Upper lobe of left lung (tissue), 4 donors: ENCODE measurements at regions not wholly inside any gene's neighbourhood (a gene's known extent, or its start where the extent isn't known, plus 50 kb on each side); places are given as distances from the start of the nearest gene placed in this dataset.

Experiments used
- POLR2AphosphoS5 ChIP-seq, 2 donors: sonication (generic); formaldehyde crosslinking; IDR thresholded peaks; one replicate each; pipeline ENCODE4 v1.5.1; 2017; ENCODE audit warnings: antibody characterized with exemption in 2 of 2
- TF ChIP-seq, protein P1 (sequence below), 6 experiments: fragments of 450-650 bp in 4 of 6; fragments of 200-600 bp in 2 of 6; sonication (generic) in 2 of 6; IDR thresholded peaks; one replicate each; pipeline ENCODE4 v1.5.1; 2016 to 2019; ENCODE audit warnings: antibody characterized with exemption in 6 of 6

DNA sequence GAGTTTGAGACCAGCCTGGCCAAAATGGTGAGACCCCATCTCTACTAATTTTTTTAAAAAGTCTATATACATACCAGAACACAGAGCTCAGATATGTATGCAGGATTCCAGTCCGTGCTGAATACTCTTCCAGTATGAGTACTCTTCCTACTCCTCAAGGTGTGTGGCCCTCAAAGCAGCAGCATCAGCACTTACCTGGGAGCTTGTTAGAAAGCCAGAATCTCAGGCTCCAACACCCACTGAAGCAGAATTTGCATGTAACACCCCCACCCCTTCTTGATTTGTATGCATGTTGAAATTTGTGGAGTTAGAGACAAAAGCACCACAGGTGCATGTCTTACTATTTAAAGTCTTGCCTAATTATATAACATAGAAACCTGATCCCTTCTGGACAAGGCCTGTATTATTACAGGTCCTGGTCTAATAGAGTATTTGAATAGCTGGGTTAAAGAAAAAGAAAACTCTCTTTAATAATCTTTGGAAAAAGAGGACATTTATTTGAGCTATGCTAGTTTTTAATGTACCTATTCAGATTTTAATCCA lies 50.3 kb upstream of the NFE2L2 start:
- TF ChIP-seq, protein P1, sequence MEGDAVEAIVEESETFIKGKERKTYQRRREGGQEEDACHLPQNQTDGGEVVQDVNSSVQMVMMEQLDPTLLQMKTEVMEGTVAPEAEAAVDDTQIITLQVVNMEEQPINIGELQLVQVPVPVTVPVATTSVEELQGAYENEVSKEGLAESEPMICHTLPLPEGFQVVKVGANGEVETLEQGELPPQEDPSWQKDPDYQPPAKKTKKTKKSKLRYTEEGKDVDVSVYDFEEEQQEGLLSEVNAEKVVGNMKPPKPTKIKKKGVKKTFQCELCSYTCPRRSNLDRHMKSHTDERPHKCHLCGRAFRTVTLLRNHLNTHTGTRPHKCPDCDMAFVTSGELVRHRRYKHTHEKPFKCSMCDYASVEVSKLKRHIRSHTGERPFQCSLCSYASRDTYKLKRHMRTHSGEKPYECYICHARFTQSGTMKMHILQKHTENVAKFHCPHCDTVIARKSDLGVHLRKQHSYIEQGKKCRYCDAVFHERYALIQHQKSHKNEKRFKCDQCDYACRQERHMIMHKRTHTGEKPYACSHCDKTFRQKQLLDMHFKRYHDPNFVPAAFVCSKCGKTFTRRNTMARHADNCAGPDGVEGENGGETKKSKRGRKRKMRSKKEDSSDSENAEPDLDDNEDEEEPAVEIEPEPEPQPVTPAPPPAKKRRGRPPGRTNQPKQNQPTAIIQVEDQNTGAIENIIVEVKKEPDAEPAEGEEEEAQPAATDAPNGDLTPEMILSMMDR (IDR thresholded peaks at IDR 0.05): no peak
- TF ChIP-seq POLR2AphosphoS5 (IDR thresholded peaks at IDR 0.05): no peak
